Activated CD8-positive, alpha-beta T cell treated with anti-CD3 and anti-CD28 coated beads for 36 hours (primary cell): ENCODE measurements at regions not wholly inside any gene's neighbourhood (a gene's known extent, or its start where the extent isn't known, plus 50 kb on each side); places are given as distances from the start of the nearest gene placed in this dataset.

Experiments used
- ATAC-seq: fragments of 200-7000 bp; cut with Tn5 transposase; one replicate; pipeline ENCODE4 v1.10.0; 2021; ENCODE audit warnings: mild to moderate bottlenecking, moderate library complexity
- CTCF ChIA-PET: fragments of 350-600 bp; sonication (Branson Sonifier 250); formaldehyde crosslinking; loops from one replicate; lab custom pipeline; 2021; ENCODE audit warnings: antibody characterized with exemption; lab: Charles Lee
- POLR2A ChIA-PET: fragments of 350-600 bp; sonication (Branson Sonifier 250); formaldehyde crosslinking; loops from one replicate; lab custom pipeline; 2021; ENCODE audit warnings: antibody characterized with exemption; lab: Charles Lee
- DNase-seq: peaks from one replicate; pipeline ENCODE4 v3.0.0-alpha.2; 2020
- H3K27ac Mint-ChIP-seq: one replicate; pipeline ENCODE4 v1.8.0; 2021; ENCODE audit warnings: mild to moderate bottlenecking, mixed read lengths
- H3K27me3 Mint-ChIP-seq: one replicate; pipeline ENCODE4 v1.8.0; 2021; ENCODE audit warnings: mixed read lengths
- H3K36me3 Mint-ChIP-seq: one replicate; pipeline ENCODE4 v1.8.0; 2021; ENCODE audit warnings: low read depth, mixed read lengths
- H3K4me1 Mint-ChIP-seq: one replicate; pipeline ENCODE4 v1.8.0; 2021; ENCODE audit warnings: low read depth, mixed read lengths
- H3K4me3 Mint-ChIP-seq: one replicate; pipeline ENCODE4 v1.8.0; 2021; ENCODE audit warnings: mild to moderate bottlenecking, moderate library complexity, mixed read lengths
- H3K9me3 Mint-ChIP-seq: one replicate; pipeline ENCODE4 v1.8.0; 2021; ENCODE audit warnings: mixed read lengths
- CTCF ChIP-seq: fragments of 200-600 bp; IDR thresholded peaks from one replicate; pipeline ENCODE4 v1.8.0; 2022; ENCODE audit warnings: antibody characterized with exemption, mild to moderate bottlenecking
- intact Hi-C: fragments of 100-400 bp; cut with micrococcal nuclease; formaldehyde crosslinking; loops from one replicate; pipeline ENCODE4 v1.10.0; 2022

- CTCF ChIA-PET, result no interaction called here
- POLR2A ChIA-PET, result no interaction called here
- TF ChIP-seq CTCF, result no peak
- H3K27ac Mint-ChIP-seq, result no peak overlapping the region
- no peaks in the 10 kb centered on the region for H3K27me3 Mint-ChIP-seq
- no peak overlapping the region for H3K4me3 Mint-ChIP-seq
- DNase-seq (no peak), ATAC-seq (no peak)
- H3K4me1 Mint-ChIP-seq, result peaks cover 6% of the 10 kb centered on the region
- no peaks in the 10 kb centered on the region for H3K36me3 Mint-ChIP-seq
- intact Hi-C loops, result no loop called here
- H3K9me3 Mint-ChIP-seq, result peaks cover under 1% of the 10 kb centered on the region
Observed at GRCh38 chr3:153254361-153254760, 92.3 kb downstream of the RAP2B start.

DNA sequence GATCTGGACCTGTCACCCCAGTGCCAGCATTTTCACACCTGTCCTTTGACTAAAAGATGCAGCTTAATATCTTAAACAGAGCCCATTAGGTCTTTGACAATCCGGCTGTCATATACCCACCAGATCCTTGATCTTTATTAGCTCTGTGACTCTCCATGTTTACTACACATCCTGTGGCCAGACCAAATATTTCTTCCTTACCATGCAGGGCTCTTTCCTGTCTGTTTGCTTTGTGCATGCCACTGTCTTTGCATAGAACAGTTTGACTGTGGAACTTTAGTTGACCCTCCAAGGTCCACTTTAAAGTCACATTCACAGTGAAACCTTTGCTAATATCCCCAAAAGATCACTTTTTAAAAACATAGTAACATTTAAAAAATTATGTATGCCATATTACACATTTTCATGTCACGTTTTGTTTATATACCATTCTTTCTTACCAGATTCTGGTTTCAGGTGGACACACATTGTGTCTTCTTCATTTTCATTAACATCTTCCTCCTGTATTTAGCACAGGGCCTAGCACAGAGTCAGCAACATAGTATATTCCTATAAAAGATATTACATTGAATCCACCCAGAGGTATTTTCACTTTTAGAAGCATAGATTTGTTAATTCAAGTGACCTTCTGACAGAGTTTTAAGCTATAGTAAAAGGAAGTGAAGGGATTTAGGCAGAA lies 95.8 kb downstream of the RAP2B start:
- Mint-ChIP-seq H3K4me1 (peaks cover 3% of the 10 kb centered on the region), H3K27ac (no peak overlapping the region), H3K9me3 (no peaks in the 10 kb centered on the region), H3K27me3 (no peaks in the 10 kb centered on the region), H3K36me3 (no peaks in the 10 kb centered on the region), H3K4me3 (no peak overlapping the region)
- TF ChIP-seq CTCF, result no peak
- ATAC-seq (no peak), DNase-seq (no peak)
- intact Hi-C loops, result no loop called here
- ChIA-PET CTCF (interaction anchor here (1.5 kb wide), 2 partner anchors 10 to 215 kb away, joined by 3 to 5 read pairs; no protein-coding TSS in a partner anchor), POLR2A (no interaction called here)

- Mint-ChIP-seq H3K27me3 (no peaks in the 10 kb centered on the region), H3K9me3 (no peaks in the 10 kb centered on the region), H3K36me3 (no peaks in the 10 kb centered on the region), H3K4me1 (peaks cover 3% of the 10 kb centered on the region), H3K27ac (no peak overlapping the region), H3K4me3 (no peak overlapping the region)
- ATAC-seq, result no peak
- ChIA-PET POLR2A (interaction anchor here (0.6 kb wide), 1 partner anchor 16 kb away, joined by 3 read pairs; no protein-coding TSS in a partner anchor), CTCF (no interaction called here)
- intact Hi-C loops, result no loop called here
- no peak for DNase-seq
- no peak for TF ChIP-seq CTCF
Observed at GRCh38 chr3:153259956-153260355, 97.9 kb downstream of the RAP2B start.

DNA sequence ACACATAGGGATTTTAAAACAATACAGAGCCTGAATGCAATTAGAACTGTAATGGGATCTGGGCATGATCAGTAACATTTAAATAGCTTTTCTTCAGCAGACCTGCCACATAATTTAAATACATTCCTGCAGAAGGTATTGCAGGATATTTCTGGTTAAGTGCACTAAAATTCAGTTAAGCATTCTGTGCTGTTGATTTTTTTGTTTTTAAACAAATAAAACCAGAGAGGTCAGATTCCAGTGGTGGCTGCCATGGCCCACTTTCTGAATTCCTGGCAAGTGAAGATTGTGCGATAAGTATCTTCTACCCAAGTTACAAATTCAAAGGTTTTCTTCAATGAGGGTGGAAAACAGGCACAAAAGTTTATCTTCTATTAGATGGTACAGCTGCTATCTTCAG lies 98.7 kb downstream of the RAP2B start:
- Mint-ChIP-seq H3K4me3 (no peak overlapping the region), H3K27ac (no peak overlapping the region), H3K9me3 (no peaks in the 10 kb centered on the region), H3K4me1 (peaks cover 3% of the 10 kb centered on the region), H3K27me3 (no peaks in the 10 kb centered on the region), H3K36me3 (no peaks in the 10 kb centered on the region)
- intact Hi-C loops, result no loop called here
- ChIA-PET POLR2A (interaction anchor here (0.6 kb wide), 1 partner anchor 17 kb away, joined by 3 read pairs; no protein-coding TSS in a partner anchor), CTCF (no interaction called here)
- TF ChIP-seq CTCF, result no peak
- ATAC-seq, result no peak
- no peak for DNase-seq

- ChIA-PET CTCF (no interaction called here), POLR2A (no interaction called here)
- ATAC-seq, result no peak
Observed at GRCh38 chr3:153266619-153267018, 104.6 kb downstream of the RAP2B start.

More at GRCh38 chr3:153266619-153267018, 104.6 kb downstream of the RAP2B start:
- intact Hi-C loops, result no loop called here
- no peak for TF ChIP-seq CTCF
- H3K27me3 Mint-ChIP-seq, result no peaks in the 10 kb centered on the region
- H3K27ac Mint-ChIP-seq, result no peak overlapping the region
- H3K4me3 Mint-ChIP-seq, result no peak overlapping the region
- peaks cover 3% of the 10 kb centered on the region for H3K9me3 Mint-ChIP-seq
- H3K4me1 Mint-ChIP-seq, result peaks cover 7% of the 10 kb centered on the region
- no peaks in the 10 kb centered on the region for H3K36me3 Mint-ChIP-seq
- no peak for DNase-seq
